CD14-positive monocyte (primary cell): ENCODE measurements at regions not wholly inside any gene's neighbourhood (a gene's known extent, or its start where the extent isn't known, plus 50 kb on each side); places are given as distances from the start of the nearest gene placed in this dataset.

Experiments
- DNase-seq, 3 donors: peaks; one replicate each; pipeline ENCODE4 v3.0.0-alpha.2; 2011 to 2022
- H2AFZ ChIP-seq: 2 replicates; pipeline ENCODE4 v1.6.0; 2012; ENCODE audit warnings: mild to moderate bottlenecking, low read depth, low read length, inconsistent platforms; ENCODE audit not compliant: insufficient read depth, poor library complexity, severe bottlenecking
- H3K27ac ChIP-seq, 2 donors: 1 replicate in 1 of 2; 2 replicates in 1 of 2; pipeline ENCODE4 v1.5.1; 2012 to 2013; ENCODE audit warnings: low read length in 2 of 2, control low read depth in 1 of 2, inconsistent platforms in 1 of 2, low read depth in 1 of 2, mild to moderate bottlenecking in 1 of 2
- H3K27me3 ChIP-seq, 2 donors: one replicate each; pipeline versions ENCODE4 v1.6.0 to v1.6.1; 2011 to 2013; ENCODE audit warnings: low read length in 2 of 2; ENCODE audit not compliant: control insufficient read depth in 2 of 2, insufficient read depth in 2 of 2
- H3K36me3 ChIP-seq, 2 donors: replicated peaks in 1 of 2; 1 replicate in 1 of 2; 2 replicates in 1 of 2; pipeline versions ENCODE4 v1.5.1 to v1.6.1; 2012 to 2013; ENCODE audit warnings: low read length in 2 of 2, control low read depth in 1 of 2, inconsistent platforms in 1 of 2, mild to moderate bottlenecking in 1 of 2; ENCODE audit not compliant: insufficient read depth in 2 of 2, control insufficient read depth in 1 of 2
- H3K4me1 ChIP-seq, 2 donors: 1 replicate in 1 of 2; 2 replicates in 1 of 2; pipeline versions ENCODE4 v1.5.1 to v1.6.1; 2012 to 2013; ENCODE audit warnings: low read length in 2 of 2, control low read depth in 1 of 2, inconsistent platforms in 1 of 2, mild to moderate bottlenecking in 1 of 2, moderate library complexity in 1 of 2; ENCODE audit not compliant: insufficient read depth in 2 of 2, control insufficient read depth in 1 of 2
- H3K4me2 ChIP-seq: replicated peaks from 2 replicates; pipeline ENCODE3; 2012; ENCODE audit warnings: low read length, moderate library complexity, mild to moderate bottlenecking; ENCODE audit not compliant: poor library complexity, severe bottlenecking; ENCODE audit errors: extremely low read depth
- H3K4me3 ChIP-seq, 3 experiments: fragments of 200-600 bp in 1 of 3; sonication (generic) in 1 of 3; replicated peaks in 1 of 3; 1 replicate in 2 of 3; 2 replicates in 1 of 3; pipeline ENCODE4 v1.5.1; 2011 to 2013; ENCODE audit warnings: low read length in 3 of 3, mild to moderate bottlenecking in 3 of 3, control low read depth in 2 of 3, low read depth in 2 of 3, inconsistent platforms in 1 of 3, moderate library complexity in 1 of 3
- H3K79me2 ChIP-seq: 2 replicates; pipeline ENCODE4 v1.6.0; 2012; ENCODE audit warnings: mild to moderate bottlenecking, control low read depth, inconsistent platforms, low read length, moderate library complexity; ENCODE audit not compliant: insufficient read depth
- H3K9ac ChIP-seq: 2 replicates; pipeline ENCODE4 v1.6.0; 2017; ENCODE audit warnings: low read length, mild to moderate bottlenecking; ENCODE audit not compliant: insufficient read depth, poor library complexity, severe bottlenecking
- H3K9me3 ChIP-seq, 2 donors: replicated peaks in 1 of 2; 1 replicate in 1 of 2; 2 replicates in 1 of 2; pipeline versions ENCODE4 v1.5.1 to v1.6.1; 2012 to 2013; ENCODE audit warnings: low read length in 2 of 2, control low read depth in 1 of 2; ENCODE audit not compliant: control insufficient read depth in 1 of 2, insufficient read depth in 1 of 2
- H4K20me1 ChIP-seq: 2 replicates; pipeline ENCODE4 v1.6.0; 2012; ENCODE audit warnings: mild to moderate bottlenecking, low read length, control low read depth, moderate library complexity; ENCODE audit not compliant: insufficient read depth
- H3K27ac Mint-ChIP-seq, 7 donors: one replicate each; pipeline ENCODE4 v1.8.0; 2020; ENCODE audit warnings: mild to moderate bottlenecking in 7 of 7, mixed read lengths in 7 of 7, moderate library complexity in 6 of 7, inconsistent platforms in 2 of 7
- H3K27me3 Mint-ChIP-seq, 3 donors: one replicate each; pipeline ENCODE4 v1.8.0; 2021 to 2022; ENCODE audit warnings: low read depth in 3 of 3, mild to moderate bottlenecking in 3 of 3, mixed read lengths in 3 of 3, moderate library complexity in 3 of 3, inconsistent platforms in 1 of 3
- H3K36me3 Mint-ChIP-seq, 2 donors: one replicate each; pipeline ENCODE4 v1.8.0; 2020; ENCODE audit warnings: mixed read lengths in 2 of 2, inconsistent platforms in 1 of 2, mild to moderate bottlenecking in 1 of 2
- H3K4me1 Mint-ChIP-seq: one replicate; pipeline ENCODE4 v1.8.0; 2020; ENCODE audit warnings: mild to moderate bottlenecking, mixed read lengths
- H3K4me3 Mint-ChIP-seq, 2 donors: one replicate each; pipeline ENCODE4 v1.8.0; 2020; ENCODE audit warnings: mild to moderate bottlenecking in 2 of 2, mixed read lengths in 2 of 2, moderate library complexity in 1 of 2
- H3K9me3 Mint-ChIP-seq, 7 donors: one replicate each; pipeline ENCODE4 v1.8.0; 2020 to 2022; ENCODE audit warnings: mixed read lengths in 7 of 7, mild to moderate bottlenecking in 6 of 7, moderate library complexity in 6 of 7, inconsistent platforms in 2 of 7
- CTCF ChIP-seq: fragments of 200-600 bp; IDR thresholded peaks from one replicate; pipeline ENCODE4 v1.8.0; 2022; ENCODE audit warnings: antibody characterized with exemption, mild to moderate bottlenecking
- WGBS: methylation state at CpG from one replicate; pipeline ENCODE4 v1.1.5; 2013; ENCODE audit warnings: missing lambda C conversion rate; ENCODE audit not compliant: insufficient coverage; 5-methylcytosine and 5-hydroxymethylcytosine counted together
- intact Hi-C, 2 donors: fragments of 100-400 bp; cut with micrococcal nuclease; formaldehyde crosslinking; loops; one replicate each; pipeline versions ENCODE4 v1.15.0 to v1.15.1; 2023

GRCh38 chr22:26996154-26996553 lies 338.8 kb downstream of the MIAT start:
- no peak overlapping the region for H3K9ac ChIP-seq
- no peak overlapping the region for H3K4me2 ChIP-seq
- no peaks in the 10 kb centered on the region for H3K36me3 ChIP-seq
- H3K4me1 ChIP-seq, result no peaks in the 10 kb centered on the region
- H4K20me1 ChIP-seq, result no peaks in the 10 kb centered on the region
- no peaks in the 10 kb centered on the region for H3K79me2 ChIP-seq
- H3K27me3 ChIP-seq, result no peaks in the 10 kb centered on the region
- H3K27ac Mint-ChIP-seq, result no peak overlapping the region
- H3K36me3 Mint-ChIP-seq, result no peaks in the 10 kb centered on the region
- no peak for TF ChIP-seq CTCF
- no peak for DNase-seq
- H2AFZ ChIP-seq, result no peak overlapping the region
- no peak overlapping the region for H3K27ac ChIP-seq
- H3K4me1 Mint-ChIP-seq, result no peaks in the 10 kb centered on the region
- 67% methylated on average over 2 of the region's 2 CpGs for WGBS
- H3K9me3 Mint-ChIP-seq, result no peaks in the 10 kb centered on the region
- H3K9me3 ChIP-seq, result no peaks in the 10 kb centered on the region
- intact Hi-C loops, result no loop called here
- peaks cover 9 to 16% (median 10%) of the 10 kb centered on the region in 3 donors for H3K27me3 Mint-ChIP-seq
- H3K4me3 ChIP-seq, result no peak overlapping the region
- H3K4me3 Mint-ChIP-seq, result no peak overlapping the region

GRCh38 chr22:26998129-26998528 lies 340.7 kb downstream of the MIAT start:
- Mint-ChIP-seq H3K9me3 (no peaks in the 10 kb centered on the region), H3K36me3 (no peaks in the 10 kb centered on the region), H3K4me1 (no peaks in the 10 kb centered on the region), H3K27me3 (peaks cover 11 to 17% (median 11%) of the 10 kb centered on the region in 3 donors), H3K27ac (no peak overlapping the region), H3K4me3 (no peak overlapping the region)
- no peak overlapping the region for H3K9ac ChIP-seq
- 14% methylated on average over 1 of the region's 3 CpGs for WGBS
- H3K36me3 ChIP-seq, result no peaks in the 10 kb centered on the region
- no peak overlapping the region for H3K4me3 ChIP-seq
- H4K20me1 ChIP-seq, result no peaks in the 10 kb centered on the region
- TF ChIP-seq CTCF, result no peak
- no peaks in the 10 kb centered on the region for H3K9me3 ChIP-seq
- H3K27ac ChIP-seq, result no peak overlapping the region
- no peaks in the 10 kb centered on the region for H3K27me3 ChIP-seq
- intact Hi-C loops, result no loop called here
- no peak for DNase-seq
- H3K4me1 ChIP-seq, result no peaks in the 10 kb centered on the region
- H3K79me2 ChIP-seq, result no peaks in the 10 kb centered on the region
- H2AFZ ChIP-seq, result no peak overlapping the region
- no peak overlapping the region for H3K4me2 ChIP-seq
